ENCODE measurements at regions not wholly inside any gene's neighbourhood (a gene's known extent, or its start where the extent isn't known, plus 50 kb on each side); places are given as distances from the start of the nearest gene placed in this dataset.
A peak's percentile ranks its signal among the peaks of the same experiment; 100 is the strongest.

DNA sequence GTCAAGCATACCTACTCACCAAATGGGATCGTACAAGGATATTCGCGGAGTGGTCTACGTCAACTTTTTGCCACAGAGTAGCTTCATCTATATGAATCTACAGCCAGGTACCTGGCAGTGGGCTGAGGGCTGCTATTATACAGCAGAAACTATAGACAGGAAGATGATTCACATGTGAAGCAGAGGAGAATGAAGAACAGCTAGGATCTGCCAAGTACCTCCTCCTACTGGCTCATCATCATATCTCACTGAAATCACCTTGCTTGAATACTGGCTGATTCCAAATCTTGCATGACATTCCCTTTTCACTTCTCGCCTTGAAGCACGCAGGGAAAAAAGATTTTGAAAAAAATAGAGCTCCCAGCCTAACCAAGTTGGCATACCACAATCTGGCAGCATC, 488.7 kb upstream of the NRSN1 start:
- WGBS, 5 donors, result 92 to 98% (median 93%) methylated on average over 6 of the region's 6 CpGs
- intact Hi-C loops (cut with DNase I; ENCODE audit: low total_unique reads), result no loop called here
- no peaks in the 10 kb centered on the region for H3K36me3 ChIP-seq

DNA sequence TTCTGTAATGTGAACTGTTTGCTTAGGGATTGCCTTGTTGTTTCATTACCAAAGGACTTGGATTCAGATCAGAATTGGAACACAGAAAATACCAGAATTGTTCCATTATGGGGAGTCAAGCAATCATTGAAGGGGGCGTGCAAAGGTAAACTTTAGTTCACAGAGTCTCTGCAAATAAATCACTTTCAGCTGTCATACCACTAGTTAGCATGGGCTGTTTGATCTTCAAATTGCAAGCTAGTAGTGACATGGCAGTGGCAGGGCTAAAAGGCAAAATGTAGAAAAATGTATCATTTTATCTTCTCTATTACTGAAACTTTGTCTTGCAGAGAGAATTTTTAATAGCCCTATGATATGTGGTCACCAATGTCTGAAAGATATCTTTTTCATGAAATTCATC, 483.2 kb upstream of the NRSN1 start:
- intact Hi-C loops (cut with DNase I; ENCODE audit: low total_unique reads), result no loop called here
- no peak overlapping the region for H3K27ac ChIP-seq
- WGBS, 5 donors, result 40 to 65% (median 47%) methylated on average over 1 of the region's 1 CpG
- no peaks in the 10 kb centered on the region for H3K9me3 ChIP-seq
- TF ChIP-seq, protein P1, sequence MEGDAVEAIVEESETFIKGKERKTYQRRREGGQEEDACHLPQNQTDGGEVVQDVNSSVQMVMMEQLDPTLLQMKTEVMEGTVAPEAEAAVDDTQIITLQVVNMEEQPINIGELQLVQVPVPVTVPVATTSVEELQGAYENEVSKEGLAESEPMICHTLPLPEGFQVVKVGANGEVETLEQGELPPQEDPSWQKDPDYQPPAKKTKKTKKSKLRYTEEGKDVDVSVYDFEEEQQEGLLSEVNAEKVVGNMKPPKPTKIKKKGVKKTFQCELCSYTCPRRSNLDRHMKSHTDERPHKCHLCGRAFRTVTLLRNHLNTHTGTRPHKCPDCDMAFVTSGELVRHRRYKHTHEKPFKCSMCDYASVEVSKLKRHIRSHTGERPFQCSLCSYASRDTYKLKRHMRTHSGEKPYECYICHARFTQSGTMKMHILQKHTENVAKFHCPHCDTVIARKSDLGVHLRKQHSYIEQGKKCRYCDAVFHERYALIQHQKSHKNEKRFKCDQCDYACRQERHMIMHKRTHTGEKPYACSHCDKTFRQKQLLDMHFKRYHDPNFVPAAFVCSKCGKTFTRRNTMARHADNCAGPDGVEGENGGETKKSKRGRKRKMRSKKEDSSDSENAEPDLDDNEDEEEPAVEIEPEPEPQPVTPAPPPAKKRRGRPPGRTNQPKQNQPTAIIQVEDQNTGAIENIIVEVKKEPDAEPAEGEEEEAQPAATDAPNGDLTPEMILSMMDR (IDR thresholded peaks at IDR 0.05), result no peak
- no peak for TF ChIP-seq POLR2AphosphoS5 (IDR thresholded peaks at IDR 0.05)
- no peak for TF ChIP-seq POLR2A (IDR thresholded peaks at IDR 0.05)
- TF ChIP-seq EP300 (IDR thresholded peaks at IDR 0.05), result no peak
- H3K4me3 ChIP-seq, result no peak overlapping the region
- H3K36me3 ChIP-seq, result no peaks in the 10 kb centered on the region
- H3K4me1 ChIP-seq, result no peaks in the 10 kb centered on the region
- DNase-seq, result no peak
- no peaks in the 10 kb centered on the region for H3K27me3 ChIP-seq

More for the DNA sequence above, 488.7 kb upstream of the NRSN1 start:
- TF ChIP-seq POLR2A (IDR thresholded peaks at IDR 0.05), result no peak
- TF ChIP-seq, protein P1 (IDR thresholded peaks at IDR 0.05), result no peak
- TF ChIP-seq EP300 (IDR thresholded peaks at IDR 0.05), result no peak
- no peak for TF ChIP-seq POLR2AphosphoS5 (IDR thresholded peaks at IDR 0.05)
- DNase-seq, result no peak
- H3K27me3 ChIP-seq, result no peaks in the 10 kb centered on the region
- H3K4me1 ChIP-seq, result no peaks in the 10 kb centered on the region
- H3K27ac ChIP-seq, result no peak overlapping the region
- no peaks in the 10 kb centered on the region for H3K9me3 ChIP-seq
- no peak overlapping the region for H3K4me3 ChIP-seq

DNA sequence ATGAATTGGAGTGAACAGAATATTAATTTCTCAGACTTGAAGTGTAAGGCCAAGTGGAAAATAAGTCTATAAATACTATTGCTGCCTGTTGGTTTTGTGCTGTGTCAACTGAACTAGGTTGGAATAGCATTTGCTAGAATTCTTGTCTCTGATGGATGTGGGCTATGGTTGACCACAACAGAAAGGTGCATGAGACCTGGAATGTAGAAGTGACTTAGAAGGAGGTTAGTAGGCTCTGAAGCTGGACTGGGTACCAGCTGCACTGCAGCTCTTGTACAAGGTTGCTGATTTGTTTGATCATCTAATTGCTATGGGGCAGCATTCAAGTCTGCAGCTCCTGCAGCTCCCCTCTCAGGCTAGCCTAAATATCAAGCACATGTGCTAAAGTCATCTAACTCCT, 479.0 kb upstream of the NRSN1 start:
- intact Hi-C loops (cut with DNase I; ENCODE audit: low total_unique reads), result no loop called here
- TF ChIP-seq POLR2A (IDR thresholded peaks at IDR 0.05), result no peak
- DNase-seq, result no peak
- H3K9me3 ChIP-seq, result no peaks in the 10 kb centered on the region
- H3K4me3 ChIP-seq, result no peak overlapping the region
- H3K4me1 ChIP-seq, result no peaks in the 10 kb centered on the region
- H3K36me3 ChIP-seq, result no peaks in the 10 kb centered on the region
- H3K27me3 ChIP-seq, result no peaks in the 10 kb centered on the region
- no peak overlapping the region for H3K27ac ChIP-seq

DNA sequence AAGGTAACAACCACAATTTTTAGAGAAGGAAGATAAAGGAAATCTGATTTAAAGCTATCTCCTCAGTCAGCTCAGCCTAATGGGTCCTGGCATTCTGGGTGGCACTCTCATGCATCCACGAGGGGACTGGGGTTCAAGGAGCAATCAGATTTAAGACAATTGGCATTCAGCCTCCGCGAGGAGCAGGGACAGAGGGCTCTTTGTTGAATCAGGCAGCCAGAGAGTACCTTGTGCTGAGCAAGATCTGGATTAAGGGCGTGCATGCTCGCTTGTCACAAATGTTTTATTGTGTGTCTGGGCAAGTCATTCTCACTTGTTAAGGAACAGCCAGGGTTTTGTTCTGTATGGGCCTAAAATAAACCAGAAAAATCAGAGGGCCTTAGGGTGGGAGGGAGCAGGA, 475.3 kb upstream of the NRSN1 start:
- Histone ChIP-seq H3K27ac (no peak overlapping the region), H3K27me3 (no peaks in the 10 kb centered on the region), H3K4me3 (no peak overlapping the region), H3K4me1 (no peaks in the 10 kb centered on the region), H3K9me3 (no peaks in the 10 kb centered on the region), H3K36me3 (no peaks in the 10 kb centered on the region)
- no peak for TF ChIP-seq POLR2AphosphoS5 (IDR thresholded peaks at IDR 0.05)
- no peak for TF ChIP-seq EP300 (IDR thresholded peaks at IDR 0.05)
- TF ChIP-seq POLR2A (IDR thresholded peaks at IDR 0.05), result no peak
- TF ChIP-seq, protein P1 (IDR thresholded peaks at IDR 0.05), result no peak
- DNase-seq, result peak in 1 of 2 donors; percentile 64
- intact Hi-C loops (cut with DNase I; ENCODE audit: low total_unique reads), result no loop called here
- 29 to 51% (median 34%) methylated on average over 5 of the region's 5 CpGs for WGBS, 5 donors

DNA sequence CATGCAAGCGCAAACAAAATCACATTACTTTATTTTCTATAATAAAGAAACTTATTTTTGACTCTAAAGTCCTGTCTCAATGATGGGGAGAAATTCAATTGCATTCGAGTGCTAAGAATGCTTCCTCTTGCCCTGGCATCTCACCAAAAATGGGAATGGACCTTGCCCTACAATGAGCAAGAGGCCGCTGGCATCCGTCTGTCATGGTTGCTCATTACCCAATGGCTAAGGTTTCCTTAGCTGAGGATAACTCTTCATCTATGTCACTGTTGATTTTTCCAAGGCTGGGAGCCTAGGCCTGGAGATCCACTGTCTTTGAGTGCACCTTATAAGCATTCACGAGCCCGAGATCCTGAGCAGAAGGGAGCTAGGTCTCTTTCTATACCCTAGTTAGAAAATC, 471.3 kb upstream of the NRSN1 start:
- TF ChIP-seq POLR2AphosphoS5 (IDR thresholded peaks at IDR 0.05) (no peak), POLR2A (IDR thresholded peaks at IDR 0.05) (no peak), EP300 (IDR thresholded peaks at IDR 0.05) (no peak)
- TF ChIP-seq, protein P1 (IDR thresholded peaks at IDR 0.05), result no peak
- 67 to 78% (median 70%) methylated on average over 6 of the region's 6 CpGs for WGBS, 5 donors
- intact Hi-C loops (cut with DNase I; ENCODE audit: low total_unique reads), result no loop called here
- Histone ChIP-seq H3K27me3 (no peaks in the 10 kb centered on the region), H3K27ac (no peak overlapping the region), H3K4me3 (no peak overlapping the region), H3K36me3 (no peaks in the 10 kb centered on the region), H3K9me3 (no peaks in the 10 kb centered on the region), H3K4me1 (no peaks in the 10 kb centered on the region)
- no peak for DNase-seq

Measured in stomach (tissue), 8 donors.